HG03520 (cell line): ENCODE measurements at regions not wholly inside any gene's neighbourhood (a gene's known extent, or its start where the extent isn't known, plus 50 kb on each side); places are given as distances from the start of the nearest gene placed in this dataset.
"Not testable (repeated sequence)": the region's sequence is repeated elsewhere in the genome, so short reads cannot be mapped to it uniquely, and the experiment has no call there.

Experiments used
- ATAC-seq: cut with Tn5 transposase; IDR thresholded peaks from one replicate; pipeline ENCODE4 v1.9.1; 2021; ENCODE audit warnings: mild to moderate bottlenecking, moderate library complexity; ENCODE audit not compliant: unreplicated experiment

DNA sequence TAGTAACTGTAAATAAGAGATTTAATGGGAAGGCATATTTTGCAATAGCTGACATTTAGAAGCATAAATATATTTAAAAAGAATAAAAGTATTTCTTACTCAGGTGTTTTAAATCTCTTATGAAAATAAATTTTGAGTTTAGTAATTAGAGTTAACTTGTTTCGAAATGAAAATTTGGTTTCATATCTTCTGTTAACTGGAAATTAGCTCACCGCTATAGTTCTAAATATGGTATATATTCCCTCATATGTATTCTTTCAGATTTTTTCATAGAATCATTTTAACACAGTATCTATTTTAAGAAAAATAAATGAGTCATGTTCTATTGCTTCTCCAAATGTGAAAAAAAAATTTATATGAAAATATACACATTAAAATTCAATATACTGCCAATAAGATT lies 434.1 kb downstream of the DTWD2 start:
- ATAC-seq, result no peak

DNA sequence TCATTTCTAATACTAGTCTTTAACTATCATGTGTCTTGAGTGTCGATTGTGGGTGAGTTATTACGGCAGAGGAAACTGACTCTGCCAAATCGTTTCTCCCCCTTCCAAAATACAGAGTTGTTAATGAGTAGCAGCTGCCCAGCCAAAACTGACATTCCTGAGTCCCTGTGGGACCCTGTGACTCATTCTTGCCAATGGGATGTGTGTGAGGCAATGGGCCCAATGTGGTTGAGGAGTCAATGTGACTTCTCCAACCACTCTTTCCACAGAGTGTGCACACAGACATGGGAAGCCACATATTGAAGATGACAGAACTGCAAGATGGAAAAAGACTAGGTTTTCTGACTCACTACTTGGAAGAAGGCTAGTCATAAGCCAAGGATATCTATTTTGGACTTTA lies 434.7 kb downstream of the DTWD2 start:
- ATAC-seq, result no peak

DNA sequence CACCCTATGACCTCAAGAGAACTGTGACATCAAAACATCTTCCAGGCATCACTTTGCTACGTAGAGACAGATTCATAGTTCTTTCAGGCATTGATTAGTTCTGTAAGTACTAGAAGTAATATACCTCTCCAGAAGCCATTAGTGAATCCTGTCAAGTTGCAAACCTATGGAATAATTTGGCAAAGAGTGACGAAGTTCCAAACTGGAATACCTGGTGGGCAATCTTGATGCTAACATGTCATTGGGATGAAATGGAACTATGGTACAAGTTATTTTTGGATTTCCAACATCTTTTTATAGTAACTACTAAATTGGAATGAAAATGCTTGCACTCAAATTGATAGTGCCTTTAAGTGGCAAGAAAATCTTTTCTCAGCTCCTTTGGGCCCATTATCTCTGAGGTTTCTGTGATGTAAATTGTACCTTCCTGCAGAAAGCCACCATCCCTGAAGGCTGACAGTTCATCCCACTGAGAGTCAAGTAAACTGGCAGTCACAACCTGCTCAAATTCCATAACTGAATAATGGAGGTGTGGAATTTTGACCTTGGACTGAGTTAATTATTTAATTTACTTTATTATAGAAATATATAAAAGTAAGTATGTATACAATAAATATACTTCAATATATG lies 435.5 kb downstream of the DTWD2 start:
- ATAC-seq, result no peak

DNA sequence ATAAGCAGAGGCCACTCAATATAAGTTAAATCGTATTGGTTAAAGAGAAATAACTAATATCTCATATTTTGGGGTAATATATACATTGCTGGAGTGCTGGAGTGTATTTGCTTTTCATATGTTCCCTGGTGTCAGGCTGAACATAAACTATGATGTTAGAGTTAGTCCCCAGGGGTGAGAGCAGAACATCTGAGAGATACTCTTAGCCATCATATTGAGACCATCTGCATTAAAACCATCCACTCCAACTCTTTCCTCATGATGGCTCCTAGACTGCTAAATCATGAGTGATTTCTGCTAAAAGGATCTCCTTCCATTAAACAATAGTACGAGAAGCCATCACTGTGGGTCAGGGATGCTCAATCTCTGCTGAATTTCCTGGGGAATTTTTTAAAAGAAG lies 436.2 kb downstream of the DTWD2 start:
- no peak for ATAC-seq

DNA sequence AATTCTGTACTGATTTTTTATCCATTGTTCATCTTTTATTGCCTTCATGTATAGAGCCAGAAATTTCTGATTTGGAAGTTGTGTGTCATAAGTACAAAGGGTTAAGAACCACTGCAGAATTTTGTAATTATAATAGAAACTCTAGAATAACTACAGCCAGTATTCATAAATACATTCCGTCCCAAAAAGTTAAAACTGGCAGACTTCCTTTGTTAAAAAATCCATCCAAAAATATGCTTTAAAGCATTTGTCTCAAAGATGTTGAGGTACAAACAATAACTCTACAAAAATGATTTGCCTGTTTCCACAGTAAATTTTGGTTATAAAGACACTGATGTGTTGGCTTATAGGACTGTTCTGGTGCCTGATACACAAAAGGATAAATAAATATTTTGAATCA lies 436.6 kb downstream of the DTWD2 start:
- no peak for ATAC-seq

DNA sequence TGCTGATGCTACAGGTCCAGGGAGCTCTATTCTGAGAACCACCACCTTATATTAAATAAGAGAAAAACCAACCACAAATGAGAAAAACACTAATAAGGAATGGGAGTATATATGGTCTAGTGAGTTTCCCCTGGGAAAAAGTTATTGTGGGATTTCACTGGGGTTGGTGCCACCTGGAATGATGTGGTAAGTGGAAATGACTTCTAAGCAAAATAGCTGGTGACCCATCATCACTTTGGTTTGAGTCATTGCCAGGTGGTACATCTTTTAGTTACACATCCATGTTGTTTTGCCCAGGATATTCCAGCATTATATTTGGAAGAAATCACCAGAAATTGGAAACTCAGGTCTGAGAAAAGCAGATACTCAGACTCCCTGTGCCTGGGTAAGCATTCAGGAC lies 437.3 kb downstream of the DTWD2 start:
- ATAC-seq, result no peak

DNA sequence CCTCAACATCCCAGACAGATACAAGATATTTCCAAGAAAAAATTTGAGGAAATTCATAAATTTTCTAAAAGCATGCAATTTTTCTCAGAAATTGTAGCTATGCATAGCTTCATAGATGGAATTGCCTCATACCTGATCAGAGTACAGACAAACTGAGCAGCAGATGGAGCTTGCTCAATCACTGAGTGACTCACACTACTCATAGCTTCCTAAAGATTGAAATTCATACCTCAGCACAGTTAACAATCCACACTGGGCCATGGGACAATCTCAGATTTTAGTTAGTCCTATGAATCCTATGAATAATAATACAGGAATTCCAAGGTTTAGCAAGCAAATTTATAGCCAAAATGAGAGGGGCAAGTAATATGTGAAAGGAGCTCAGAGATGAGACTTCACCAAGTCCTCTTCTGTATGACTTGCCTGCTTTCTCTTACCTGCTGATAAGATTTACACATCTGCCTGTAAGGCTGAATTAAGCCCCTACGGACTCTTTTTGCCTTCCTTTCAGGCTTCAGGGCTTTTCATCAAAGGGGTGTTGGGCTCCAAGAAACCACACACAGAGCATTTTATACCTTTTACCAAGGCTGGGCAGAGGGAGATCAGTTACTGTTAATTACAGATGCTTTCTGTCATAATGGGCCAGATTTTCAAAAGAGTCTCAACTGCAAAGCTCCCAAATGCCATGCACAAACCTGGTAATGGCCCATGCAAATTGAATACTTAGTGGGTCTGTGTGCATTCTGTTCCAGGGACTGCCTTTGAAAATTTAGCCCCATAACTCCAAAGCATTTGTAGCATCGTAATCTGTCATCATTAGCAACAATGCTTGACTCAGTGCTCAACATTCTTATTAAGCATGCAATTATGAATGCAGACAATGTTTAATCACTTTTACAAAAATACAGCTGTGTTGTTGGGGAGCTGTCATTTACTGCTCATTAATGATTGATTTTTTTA lies 439.3 kb downstream of the DTWD2 start:
- no peak for ATAC-seq

DNA sequence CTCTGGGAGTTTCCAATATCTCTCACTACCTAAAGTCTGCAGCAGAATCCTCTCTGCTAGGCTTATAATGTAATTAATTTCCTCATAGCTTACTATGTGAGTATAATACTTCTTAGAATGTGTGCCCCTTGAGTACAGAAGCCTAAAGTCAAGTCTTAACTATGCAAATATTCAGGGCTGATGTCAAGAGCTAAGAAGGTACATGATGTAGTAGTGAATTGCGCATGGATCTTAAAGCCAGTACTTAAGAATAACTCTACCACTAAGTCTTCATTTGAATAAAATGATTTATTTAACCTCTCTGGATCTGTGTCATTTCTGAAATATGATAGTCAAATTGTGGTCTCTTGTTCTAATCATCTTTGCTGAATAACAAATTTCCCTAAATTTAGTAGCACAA lies 442.9 kb downstream of the DTWD2 start:
- no peak for ATAC-seq

DNA sequence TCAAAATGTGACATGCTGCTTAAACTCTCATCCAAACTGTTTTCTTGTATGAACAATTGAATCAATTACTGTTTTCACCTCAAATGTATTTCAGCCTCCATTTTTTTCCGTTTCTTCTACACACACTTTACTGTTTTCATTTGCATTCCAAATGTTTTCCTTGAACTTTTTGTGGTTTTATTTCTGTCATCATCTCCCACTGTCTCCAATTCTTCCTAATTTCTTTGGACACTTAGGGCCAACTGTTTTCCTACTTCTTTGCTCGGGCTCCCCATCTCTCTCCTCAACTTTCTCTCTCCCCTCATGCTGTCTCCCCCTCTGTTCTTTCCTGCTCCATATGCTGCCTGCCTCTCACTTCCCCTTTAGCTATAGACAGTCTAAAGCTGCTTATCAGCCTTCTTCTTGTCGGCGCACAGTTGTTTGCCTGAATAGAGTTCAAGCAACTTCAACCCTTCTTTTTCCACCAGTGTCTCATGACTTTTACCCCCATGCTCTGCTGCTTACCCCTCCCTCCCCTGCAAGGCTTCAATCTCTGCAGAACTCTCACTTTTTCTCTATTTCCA lies 443.4 kb downstream of the DTWD2 start:
- ATAC-seq, result no peak

DNA sequence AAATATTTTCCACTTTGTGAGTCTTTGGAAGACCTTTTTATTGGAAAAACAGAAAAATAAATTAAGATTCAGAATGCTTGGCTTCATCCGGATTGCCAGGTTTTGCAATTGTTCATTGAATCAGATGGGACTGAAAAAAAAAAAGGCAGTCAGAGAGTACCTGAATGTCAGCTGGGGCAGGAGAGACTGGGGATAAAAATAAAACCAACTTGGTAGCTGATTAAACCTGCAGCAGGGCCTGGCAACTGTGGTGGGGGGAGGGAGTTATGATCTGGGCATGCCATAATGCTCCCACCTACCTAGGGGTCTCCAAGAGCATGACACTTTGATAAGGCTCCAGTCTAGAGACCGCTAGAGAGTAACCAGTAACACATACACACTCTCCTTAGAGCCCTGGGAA lies 454.4 kb downstream of the DTWD2 start:
- no peak for ATAC-seq

DNA sequence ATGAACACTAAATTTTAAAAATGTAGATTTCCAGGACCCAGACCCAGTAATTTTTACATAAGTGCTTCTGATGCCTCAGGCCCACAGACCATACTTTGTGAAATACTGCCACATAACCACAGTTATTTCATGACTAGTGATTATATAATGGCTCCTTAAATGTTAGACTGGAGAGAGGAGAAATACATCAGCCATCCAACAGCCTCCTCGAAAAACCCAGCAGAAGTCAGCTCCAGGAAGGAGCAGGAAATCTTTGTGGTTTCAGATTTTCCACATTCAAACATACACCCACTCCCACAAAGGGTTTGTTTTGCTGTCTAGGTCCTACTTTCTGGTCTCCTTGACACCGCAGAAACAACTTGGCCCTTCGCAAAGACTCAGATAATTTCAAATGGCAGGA lies 455.2 kb downstream of the DTWD2 start:
- ATAC-seq, result no peak

DNA sequence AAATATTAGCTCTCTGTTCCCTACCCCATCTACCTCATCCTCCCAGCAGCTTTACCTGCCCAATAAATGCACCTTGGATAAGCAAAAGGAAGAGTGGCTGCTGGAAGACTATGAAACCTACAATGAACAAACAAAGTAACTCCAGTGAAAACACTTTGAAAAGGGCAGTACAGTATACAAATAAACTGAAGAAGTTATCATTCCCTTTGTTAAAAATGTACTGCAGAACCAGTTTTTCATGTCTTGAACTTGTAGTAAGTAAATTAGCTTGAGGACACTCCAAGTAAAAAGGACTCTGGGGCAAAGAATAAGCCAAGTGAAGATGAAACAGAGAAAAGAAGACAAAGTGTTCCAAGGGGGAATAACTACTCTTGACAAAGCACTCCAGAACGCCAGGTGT lies 457.1 kb downstream of the DTWD2 start:
- no peak for ATAC-seq

DNA sequence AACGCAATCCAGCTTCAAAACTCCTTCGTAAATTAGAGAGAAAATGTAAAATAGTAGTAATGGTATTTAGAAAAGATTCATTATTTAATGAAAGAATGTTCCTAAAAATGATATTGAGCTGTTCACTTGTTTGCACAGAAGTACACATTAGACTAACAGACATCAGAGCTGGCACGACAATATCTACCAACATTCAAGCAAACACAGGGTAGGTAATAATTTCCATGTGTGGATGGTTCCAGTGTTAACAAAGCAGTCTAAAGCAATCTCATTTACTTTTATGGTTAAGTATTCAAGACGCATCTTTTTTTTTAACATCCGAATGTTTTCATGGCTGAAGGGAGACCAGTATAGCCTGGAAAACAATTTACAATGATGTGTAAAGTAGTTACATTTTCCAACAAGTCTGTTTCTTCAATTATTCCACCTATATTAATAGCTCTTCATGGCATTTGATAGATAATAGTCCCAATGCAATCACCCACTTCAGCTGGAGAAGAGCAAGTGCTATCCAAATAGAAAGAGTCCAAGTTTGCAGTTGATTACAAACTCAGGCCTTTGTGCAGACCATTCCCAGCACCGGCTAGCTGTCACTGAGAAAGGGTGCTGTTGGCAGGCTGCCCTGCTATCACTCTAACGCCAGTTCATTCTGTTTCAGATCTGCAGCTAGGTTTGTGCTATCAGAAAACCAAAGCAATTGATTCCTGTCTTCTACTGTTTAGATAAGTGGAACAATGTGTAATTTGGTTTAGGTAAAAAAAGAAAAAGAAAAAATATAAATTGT lies 458.8 kb downstream of the DTWD2 start:
- no peak for ATAC-seq

DNA sequence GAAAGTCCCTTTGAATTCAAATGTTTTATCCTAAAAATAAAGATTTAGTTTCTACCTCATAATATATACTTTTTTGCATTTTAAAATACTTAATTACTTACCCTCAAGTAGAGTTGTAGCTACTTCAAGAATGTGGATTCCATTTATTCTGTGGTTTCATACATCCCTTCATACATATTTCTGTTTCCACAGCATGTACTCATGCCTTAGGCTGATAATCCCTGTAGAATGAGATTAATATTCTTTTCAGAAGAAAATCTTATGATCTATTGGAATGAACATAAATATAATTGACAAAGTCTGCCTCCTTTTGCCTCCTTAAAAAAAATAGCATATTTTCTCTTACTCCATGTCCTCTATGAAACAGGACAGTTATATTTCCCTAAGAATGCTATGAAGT lies 465.7 kb downstream of the DTWD2 start:
- ATAC-seq, result no peak

DNA sequence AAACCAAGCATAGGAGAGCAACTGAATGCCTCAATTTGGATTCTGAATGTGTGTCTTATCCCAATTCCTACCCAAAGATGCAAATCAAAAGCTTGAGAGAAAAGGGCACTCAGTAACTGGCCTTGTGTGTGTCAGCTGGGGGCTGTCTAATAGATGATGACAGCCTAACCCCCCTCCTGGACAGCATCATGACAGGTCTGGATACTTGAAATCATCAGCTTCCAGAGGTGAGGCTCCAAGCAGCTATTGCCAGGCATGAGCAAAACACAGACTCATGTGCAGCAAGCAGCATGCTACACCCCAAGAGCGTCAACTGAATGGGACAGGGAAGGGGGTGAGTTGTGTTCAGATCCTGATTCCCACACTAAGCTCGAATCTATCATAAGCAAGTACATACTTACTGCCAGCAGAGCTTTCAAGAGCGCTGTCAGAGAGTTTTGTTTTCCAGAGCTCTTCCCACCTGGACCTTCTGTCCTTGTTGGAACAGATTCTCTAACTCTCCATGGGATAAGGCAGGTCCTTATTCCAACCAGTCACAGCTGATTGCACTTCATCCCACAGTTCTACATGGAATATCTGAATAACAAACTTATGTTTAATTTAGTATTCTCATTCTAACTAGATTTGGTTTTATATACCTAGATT lies 467.5 kb downstream of the DTWD2 start:
- ATAC-seq, result no peak

DNA sequence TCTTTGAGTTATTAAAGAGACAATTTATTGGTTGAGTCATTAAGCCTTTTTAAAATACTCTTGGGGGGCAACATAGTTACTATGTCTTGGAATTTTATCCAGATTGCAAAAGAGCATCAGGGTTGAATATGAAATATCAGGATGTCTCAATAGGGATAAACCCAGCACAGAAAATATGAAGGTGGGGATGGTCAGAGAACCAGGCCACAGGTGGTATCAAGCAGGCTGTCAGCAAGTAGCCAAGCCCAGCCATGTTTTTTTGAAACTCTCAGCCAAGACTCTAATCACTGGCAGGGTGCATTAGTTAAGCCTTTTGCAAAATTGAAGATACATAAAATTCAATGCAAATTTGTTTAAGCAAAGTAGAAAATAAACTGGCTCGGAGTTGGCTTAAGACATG lies 468.9 kb downstream of the DTWD2 start:
- ATAC-seq, result no peak

DNA sequence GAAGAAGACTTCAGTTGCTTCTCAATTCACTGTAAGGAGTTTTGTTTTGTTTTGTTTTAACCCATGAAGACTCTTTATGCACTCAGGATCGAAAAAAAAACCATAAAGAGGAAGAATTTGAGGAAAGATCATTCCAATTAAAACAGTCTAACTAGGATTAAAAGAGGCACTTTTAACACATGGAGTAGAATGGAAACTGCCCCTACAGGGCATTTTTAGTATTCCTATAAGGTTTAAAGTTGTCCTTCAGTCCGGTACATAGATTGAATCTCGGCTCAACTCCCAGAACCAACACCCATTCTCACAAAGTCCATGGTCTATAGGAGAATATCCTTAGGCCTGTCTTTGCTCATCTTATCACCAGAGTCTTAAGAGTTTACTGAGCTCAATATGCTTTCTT lies 469.6 kb downstream of the DTWD2 start:
- no peak for ATAC-seq

DNA sequence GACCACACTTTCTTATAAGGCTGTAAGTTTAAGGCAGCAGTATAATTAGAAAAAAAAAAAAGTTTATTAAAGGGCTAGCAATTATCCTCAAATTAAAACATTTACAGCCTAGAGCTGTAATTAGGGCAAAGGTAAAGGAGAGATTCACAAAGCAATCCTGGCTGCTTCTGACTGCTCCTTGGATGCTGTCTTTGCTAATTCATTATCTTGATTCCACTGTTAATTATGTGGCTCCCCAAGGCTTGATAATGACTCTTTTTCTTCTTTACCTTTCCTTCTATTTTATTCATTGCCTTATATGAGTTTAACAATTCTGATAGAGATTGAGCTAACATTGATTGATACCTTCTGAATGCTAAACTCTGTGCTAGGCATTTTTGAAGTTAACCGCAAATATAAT lies 476.5 kb downstream of the DTWD2 start:
- ATAC-seq, result no peak

DNA sequence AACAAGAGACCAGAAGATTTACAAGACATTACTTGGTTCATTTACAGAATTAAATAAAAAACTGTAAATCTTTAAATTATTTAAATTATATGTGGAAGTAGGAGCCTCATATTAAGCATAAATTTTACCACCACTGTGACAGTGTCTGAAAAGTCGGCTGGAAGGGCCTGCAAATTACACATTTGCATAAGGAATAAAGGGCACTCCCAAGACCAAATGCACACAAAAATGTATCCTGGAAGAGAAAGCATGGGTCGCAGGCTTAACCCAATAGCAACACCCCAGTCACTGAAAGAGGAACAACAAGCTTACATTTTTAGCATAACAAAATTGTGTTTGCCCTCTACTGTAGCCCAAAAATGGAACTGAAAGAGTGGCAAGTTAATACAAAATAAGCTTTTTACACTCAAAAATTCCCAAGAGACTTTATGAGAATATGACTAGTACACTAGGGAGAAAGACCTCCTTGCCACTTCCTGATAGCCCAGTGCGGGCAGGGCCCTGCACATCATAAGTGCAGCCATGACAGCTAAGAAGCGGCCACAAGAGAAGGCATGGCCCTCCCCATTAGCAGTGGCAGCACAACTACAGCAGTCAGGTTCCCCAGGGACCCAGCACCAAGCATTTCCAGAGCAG lies 482.0 kb downstream of the DTWD2 start:
- peak; percentile 80 for ATAC-seq

DNA sequence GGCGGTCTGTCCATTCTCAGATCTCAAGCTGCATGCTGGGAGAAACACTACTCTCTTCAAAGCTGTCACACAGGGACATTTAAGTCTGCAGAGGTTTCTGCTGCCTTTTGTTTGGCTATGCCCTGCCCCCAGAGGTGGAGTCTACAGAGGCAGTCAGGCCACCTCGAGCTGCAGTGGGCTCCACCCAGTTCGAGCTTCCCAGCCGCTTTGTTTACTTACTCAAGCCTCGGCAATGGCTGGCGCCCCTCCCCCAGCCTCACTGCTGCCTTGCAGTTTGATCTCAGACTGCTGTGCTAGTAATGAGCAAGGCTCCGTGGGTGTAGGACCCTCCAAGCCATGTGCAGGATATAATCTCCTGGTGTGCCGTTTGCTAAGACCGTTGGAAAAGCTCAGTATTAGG lies 486.1 kb downstream of the DTWD2 start:
- ATAC-seq, result not testable (repeated sequence)
